Activated CD4-positive, alpha-beta T cell treated with anti-CD3 and anti-CD28 coated beads for 4 hours (primary cell): ENCODE measurements at regions not wholly inside any gene's neighbourhood (a gene's known extent, or its start where the extent isn't known, plus 50 kb on each side); places are given as distances from the start of the nearest gene placed in this dataset.
"Not testable (repeated sequence)": the region's sequence is repeated elsewhere in the genome, so short reads cannot be mapped to it uniquely, and the experiment has no call there.

ENCODE experiments used
- DNase-seq, 2 donors: peaks; one replicate each; pipeline ENCODE4 v3.0.0-alpha.2; 2020

DNA sequence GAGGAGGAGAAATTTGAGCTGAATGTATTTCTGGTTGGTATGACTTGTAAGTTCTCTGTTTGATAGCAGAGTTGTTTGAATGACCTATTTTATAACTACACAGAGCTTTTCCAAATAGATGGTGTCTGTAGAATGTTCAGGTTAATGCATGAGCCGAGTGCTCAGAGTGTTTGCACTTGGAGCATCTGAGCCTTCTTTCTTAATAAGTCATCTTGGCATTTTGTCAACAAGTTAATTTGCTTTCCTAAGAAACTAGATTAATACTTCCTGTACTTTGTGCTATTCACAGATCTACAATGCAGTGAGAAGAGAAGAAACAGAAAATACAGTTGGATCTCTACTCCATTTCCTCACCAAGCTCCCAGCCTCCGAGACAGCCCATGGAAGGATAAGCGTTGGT, 138.2 kb downstream of the PLCE1 start:
- DNase-seq, result no peak

DNA sequence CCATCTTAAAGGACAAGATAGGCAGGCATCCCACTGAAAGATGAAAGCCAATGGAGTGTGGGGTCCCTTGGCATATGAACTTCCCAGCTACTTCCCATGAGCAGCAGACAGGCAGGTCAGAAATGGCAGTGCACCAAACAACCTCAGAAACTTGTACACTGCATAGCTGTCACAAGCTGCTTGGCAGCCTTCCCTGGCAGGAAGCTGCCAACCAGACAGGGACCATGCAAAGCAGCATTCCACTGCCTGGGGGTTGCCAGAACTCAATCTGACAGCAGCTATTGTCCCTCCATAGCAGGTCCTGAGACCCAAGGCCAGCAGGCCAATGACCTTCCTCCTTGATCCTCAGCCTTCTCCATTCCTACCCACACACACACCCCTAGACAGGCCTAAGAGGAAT, 139.5 kb downstream of the PLCE1 start:
- DNase-seq, result no peak

DNA sequence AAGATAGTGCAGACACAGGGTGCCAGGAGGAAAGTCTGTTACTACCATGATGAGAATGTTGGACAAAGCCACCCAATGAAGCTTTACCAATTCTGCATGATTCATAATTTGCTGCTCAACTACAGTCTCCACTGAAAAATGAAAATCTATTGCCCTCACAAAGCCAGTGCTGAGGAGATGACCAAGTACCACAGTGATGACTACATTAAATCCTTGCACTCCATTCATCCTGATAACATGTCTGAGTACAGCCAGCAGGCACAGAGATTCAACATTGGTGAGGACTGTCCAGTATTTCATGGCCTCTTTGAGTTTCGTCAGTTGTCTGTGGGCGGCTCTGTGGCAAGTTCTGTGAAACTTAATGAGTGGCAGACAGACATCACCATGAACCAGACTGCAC, 144.0 kb downstream of the PLCE1 start:
- no peak for DNase-seq

DNA sequence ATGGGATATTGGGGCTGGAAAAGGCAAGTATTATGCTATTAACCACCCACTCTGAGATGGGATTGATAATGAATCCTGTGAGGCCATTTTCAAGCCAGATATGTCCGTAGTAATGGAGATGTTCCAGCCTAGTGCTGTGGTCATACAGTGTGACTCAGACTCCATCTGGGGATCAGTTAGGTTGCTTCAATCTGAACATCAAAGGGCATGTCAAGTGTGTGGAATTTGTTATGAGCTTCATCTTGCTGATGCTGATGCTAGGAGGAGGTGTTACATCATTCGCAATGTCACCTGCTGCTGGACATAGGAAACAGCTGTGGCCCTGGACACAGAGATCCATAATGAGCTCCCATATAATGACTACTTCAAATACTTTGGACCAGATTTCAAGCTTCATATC, 144.7 kb downstream of the PLCE1 start:
- no peak for DNase-seq

GRCh38 chr10:94143261-94143660, 149.5 kb downstream of the PLCE1 start:
- no peak for DNase-seq

DNA sequence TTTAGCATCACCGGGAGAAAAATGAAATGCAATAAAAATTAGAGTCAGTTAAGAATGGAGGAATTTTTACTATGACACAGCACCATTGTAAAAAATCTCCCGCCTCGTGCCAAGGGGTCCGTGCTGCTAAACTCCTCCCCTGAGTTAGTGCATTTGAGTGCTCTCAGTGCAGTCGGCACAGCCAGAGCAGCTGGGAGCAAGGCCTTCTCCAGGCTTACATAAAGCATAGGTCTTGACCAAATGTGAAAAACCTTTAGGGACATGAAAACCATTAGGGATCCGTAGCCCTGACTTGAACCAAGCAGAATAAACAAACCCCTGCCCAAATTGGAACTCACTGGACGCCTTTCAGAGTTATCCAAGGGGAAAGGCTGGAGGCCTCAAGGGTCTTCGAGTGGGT, 152.6 kb downstream of the PLCE1 start:
- no peak for DNase-seq

GRCh38 chr10:94146746-94147145, 153.0 kb downstream of the PLCE1 start:
- DNase-seq, result no peak

DNA sequence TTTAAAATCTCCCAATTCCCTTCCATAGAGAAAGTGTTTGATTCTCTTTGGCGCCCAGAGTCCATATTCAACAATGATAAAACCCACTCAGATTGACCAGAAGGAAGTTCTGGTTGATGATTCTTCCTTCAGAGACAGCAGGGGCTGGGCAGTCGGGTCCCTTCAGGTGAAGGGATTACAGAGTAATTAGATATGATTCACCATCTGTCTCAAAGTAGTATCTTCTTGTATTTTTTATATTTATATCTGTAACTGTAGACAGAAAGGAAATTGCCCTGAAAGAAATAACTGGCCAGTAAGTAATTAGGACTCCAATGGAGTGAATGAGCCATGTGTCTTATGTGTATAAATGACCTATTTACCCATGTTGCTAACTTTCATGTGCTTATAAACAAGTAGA, 156.0 kb downstream of the PLCE1 start:
- DNase-seq, result no peak

GRCh38 chr10:94150541-94151184, 156.9 kb downstream of the PLCE1 start:
- DNase-seq, result no peak

- DNase-seq, result no peak
Observed at GRCh38 chr10:94155722-94156271, 162.1 kb downstream of the PLCE1 start.

DNA sequence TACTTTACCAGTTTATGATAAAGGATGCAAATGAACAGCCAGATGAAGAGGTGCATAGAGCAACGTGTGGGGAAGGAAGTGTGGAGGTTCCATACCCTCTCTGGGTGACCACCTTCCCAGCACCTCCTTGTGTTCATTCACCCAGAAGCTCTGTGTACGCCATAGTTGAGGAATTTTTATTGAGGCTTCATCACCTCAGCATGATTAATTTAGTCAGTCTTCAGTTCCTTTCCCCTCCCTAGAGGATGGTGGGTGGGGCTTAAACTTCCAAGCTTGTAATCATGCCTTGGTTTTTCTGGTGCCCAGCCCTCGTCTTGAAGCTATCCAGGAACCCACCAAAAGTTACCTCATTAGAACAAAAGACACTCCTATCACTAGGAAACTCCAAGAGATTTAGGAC, 162.7 kb downstream of the PLCE1 start:
- no peak for DNase-seq

GRCh38 chr10:94165158-94165611, 171.5 kb downstream of the PLCE1 start:
- DNase-seq, result not testable (repeated sequence)

- DNase-seq, result no peak
Observed at GRCh38 chr10:94172332-94172731, 178.6 kb downstream of the PLCE1 start.

DNA sequence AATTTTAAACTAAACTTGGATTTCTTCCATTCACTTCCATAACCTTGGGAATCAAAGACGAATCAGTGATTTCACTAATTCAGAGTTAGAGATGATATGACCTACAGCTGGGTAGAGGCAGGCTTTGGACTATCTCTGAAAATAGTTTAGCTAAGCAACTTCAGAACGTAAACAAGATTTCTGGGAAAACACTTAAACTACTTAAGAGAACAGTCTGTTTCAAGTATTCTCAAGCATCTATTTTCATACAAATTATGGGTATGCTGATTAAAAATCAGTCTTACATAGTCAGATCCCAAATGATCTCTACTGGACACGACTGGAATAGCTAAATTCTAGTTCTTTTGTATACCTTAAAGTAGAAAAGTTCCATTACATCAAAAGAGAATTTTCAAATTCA, 179.9 kb downstream of the PLCE1 start:
- no peak for DNase-seq

- DNase-seq, result no peak
Observed at GRCh38 chr10:94174838-94175237, 181.1 kb downstream of the PLCE1 start.

DNA sequence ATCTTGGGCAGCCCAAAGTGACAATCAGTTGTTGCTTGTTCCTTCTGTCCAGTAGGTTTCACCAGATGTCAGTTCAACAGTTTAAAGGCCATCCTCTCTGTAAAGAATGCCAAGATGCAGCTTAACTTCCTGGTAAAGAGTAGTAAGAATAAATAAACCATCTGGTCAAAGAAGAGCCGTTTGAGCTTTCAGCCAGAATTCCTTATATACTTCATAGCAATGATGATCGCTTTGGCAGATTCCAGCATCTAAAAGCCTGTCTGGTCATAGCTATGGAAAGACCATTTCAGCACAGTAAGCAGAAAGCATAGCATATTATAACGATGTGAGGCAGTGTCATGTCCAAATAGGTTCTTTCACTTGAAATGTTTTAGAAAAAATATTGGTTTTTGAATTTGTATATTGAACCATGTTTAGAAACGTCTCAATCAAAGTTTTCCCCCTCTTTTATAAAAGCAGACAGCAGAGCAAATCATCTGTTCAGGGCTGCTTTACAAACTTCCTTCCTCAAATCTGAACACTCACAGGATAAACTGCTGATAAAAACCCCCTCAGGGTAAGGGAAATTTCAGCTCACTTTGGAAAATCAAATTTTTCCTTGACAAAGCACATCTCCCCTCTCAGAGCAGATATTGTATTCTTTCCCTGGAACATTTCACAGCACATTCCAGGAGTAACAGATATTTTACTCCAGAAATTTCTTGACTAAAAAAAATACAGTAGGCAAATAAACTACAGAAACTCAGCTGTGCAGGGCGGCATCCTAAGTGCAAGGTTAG, 184.1 kb downstream of the NOC3L start:
- DNase-seq, result no peak

- no peak for DNase-seq
Observed at GRCh38 chr10:94180576-94180975, 182.2 kb downstream of the NOC3L start.

DNA sequence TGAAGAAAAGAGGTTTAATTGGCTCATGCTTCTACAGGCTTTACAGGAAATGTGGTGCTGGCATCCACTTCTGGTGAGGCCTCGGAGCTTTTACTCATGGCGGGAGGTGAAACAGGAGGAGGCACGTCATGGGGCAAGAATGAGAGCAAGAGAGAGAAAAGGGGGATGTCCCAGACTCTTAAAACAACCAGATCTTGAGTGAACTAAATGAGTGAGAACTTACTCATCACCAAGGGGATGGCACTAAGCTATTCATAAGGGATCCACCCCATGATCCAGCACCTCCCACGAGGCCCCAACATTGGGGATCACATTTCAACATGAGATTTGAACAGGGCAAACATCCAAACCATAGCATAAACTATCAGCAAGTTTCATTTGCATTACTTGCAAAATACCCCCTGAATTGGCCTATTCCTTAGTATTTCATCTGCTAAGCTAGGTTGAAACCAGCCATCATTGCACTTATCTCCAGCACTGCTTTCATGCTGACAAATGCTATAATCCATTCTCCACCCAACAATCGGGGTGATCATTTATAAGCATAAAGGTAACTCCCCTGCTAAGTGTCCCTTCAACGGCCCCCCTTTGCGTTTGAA, 179.0 kb downstream of the NOC3L start:
- DNase-seq, result no peak

DNA sequence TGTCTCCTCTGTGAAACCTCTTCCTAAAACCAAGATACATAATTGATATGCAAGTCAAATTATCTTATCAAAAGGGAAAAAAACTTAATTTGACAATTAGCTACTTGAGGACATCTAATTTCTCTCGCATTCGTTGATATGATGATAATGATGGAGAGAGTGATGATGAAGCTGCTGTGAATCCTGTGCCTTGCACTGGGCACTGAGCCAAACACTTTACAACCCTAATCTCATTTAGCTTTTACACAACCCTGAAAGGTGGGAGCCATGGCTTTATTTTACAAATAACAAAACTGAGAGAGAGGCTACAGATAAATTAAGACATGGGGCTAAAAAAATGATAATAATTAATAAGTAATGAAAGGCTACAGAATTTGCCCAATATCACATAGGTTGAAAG, 176.0 kb downstream of the NOC3L start:
- no peak for DNase-seq

DNA sequence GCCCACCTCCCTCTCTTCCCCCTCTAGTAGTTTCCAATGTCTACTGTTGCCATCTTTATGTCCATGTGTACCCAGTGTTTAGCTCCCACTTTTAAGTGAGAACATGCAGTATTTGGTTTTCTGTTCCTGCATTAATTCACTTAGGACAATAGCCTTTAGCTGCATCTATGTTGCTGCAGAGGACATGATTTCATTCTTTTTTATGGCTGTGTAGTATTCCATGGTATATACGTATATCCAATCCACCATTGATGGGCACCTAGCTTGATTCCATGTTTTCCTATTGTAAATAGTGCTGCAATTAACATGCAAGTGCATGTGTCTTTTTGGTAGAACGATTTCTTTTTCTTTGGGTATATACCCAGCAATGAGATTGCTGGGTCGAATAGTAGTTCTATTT, 170.4 kb downstream of the NOC3L start:
- DNase-seq, result no peak

- no peak for DNase-seq
Observed at GRCh38 chr10:94192974-94193373, 169.8 kb downstream of the NOC3L start.

DNA sequence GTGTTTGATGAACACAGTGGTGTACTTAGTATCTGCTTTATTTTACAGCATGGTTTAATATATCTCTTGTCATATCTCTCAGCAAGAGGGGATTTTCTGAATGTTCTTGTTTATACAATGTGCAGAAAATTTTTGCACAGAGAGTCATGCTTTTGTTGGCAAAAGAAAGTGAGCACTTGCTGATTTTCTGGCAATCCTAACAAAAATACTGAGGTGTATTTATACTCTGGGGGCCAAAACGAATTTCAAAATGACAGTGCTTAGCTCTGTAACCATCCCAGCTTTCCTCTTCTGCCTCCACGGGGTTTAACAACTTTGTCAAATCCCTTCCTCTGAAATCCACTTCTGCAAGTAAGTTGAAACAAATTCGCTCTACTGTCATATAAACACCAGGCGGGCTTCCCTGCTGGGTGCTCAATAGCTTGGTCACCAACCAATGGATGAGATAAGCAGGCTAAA, 169.2 kb downstream of the NOC3L start:
- DNase-seq, result no peak

GRCh38 chr10:94194256-94194655, 168.5 kb downstream of the NOC3L start:
- no peak for DNase-seq

DNA sequence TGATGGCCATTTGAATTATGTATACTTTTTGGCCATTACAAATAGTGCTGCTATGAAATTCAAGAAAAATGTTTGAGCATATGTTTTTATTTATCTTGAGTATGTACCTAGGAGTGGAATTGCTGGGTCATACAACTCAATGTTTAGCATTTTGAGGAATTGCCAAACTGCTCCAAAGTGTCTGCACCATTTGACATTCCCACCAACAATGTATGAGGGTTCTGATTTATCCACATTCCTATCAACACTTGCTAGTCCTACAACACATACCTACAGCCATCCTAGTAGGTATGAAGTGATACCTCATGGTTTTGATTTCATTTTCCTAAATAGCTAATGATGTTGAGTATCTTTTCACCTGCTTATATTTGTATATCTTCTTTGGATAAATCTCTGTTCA, 165.5 kb downstream of the NOC3L start:
- DNase-seq, result no peak
